H9 (cell line): ENCODE measurements at regions not wholly inside any gene's neighbourhood (a gene's known extent, or its start where the extent isn't known, plus 50 kb on each side); places are given as distances from the start of the nearest gene placed in this dataset.

Experiments
- DNase-seq: peaks from one replicate; pipeline ENCODE4 v3.0.0-alpha.2; 2017
- H2AFZ ChIP-seq: one replicate; pipeline ENCODE4 v1.6.1; 2013; ENCODE audit warnings: mild to moderate bottlenecking, low read length, control low read depth, moderate library complexity
- H2AK5ac ChIP-seq: 2 replicates; pipeline ENCODE4 v1.6.1; 2013; ENCODE audit warnings: low read length, control low read depth, mixed read lengths; ENCODE audit not compliant: insufficient read length
- H2BK120ac ChIP-seq: one replicate; pipeline ENCODE4 v1.6.1; 2013; ENCODE audit warnings: low read depth, mild to moderate bottlenecking, low read length, control low read depth, inconsistent platforms; ENCODE audit not compliant: poor library complexity, severe bottlenecking
- H2BK12ac ChIP-seq: 2 replicates; pipeline ENCODE4 v1.6.1; 2013; ENCODE audit warnings: low read length, control low read depth, mixed read lengths, low read depth; ENCODE audit not compliant: insufficient read length
- H2BK15ac ChIP-seq: 2 replicates; pipeline ENCODE4 v1.6.1; 2013; ENCODE audit warnings: low read depth, low read length, control low read depth
- H2BK20ac ChIP-seq: one replicate; pipeline ENCODE4 v1.6.1; 2013; ENCODE audit warnings: low read depth, mild to moderate bottlenecking, low read length, control low read depth, inconsistent platforms; ENCODE audit not compliant: poor library complexity, severe bottlenecking
- H2BK5ac ChIP-seq: 2 replicates; pipeline ENCODE4 v1.6.1; 2013; ENCODE audit warnings: low read length, control low read depth, mixed read lengths; ENCODE audit not compliant: insufficient read length
- H3K14ac ChIP-seq: 2 replicates; pipeline ENCODE4 v1.6.1; 2013; ENCODE audit warnings: low read length, control low read depth; ENCODE audit not compliant: insufficient read depth
- H3K18ac ChIP-seq: 2 replicates; pipeline ENCODE4 v1.6.1; 2013; ENCODE audit warnings: low read depth, mild to moderate bottlenecking, mixed read lengths, low read length, control low read depth; ENCODE audit not compliant: insufficient read length
- H3K23ac ChIP-seq: 2 replicates; pipeline ENCODE4 v1.6.1; 2013; ENCODE audit warnings: low read length, control low read depth, mixed read lengths, low read depth; ENCODE audit not compliant: insufficient read length
- H3K23me2 ChIP-seq: 2 replicates; pipeline ENCODE4 v1.6.1; 2013; ENCODE audit warnings: low read depth, mild to moderate bottlenecking, mixed read lengths, low read length, control low read depth; ENCODE audit not compliant: insufficient read length, poor library complexity, severe bottlenecking
- H3K27ac ChIP-seq: 2 replicates; pipeline ENCODE4 v1.5.1; 2013; ENCODE audit warnings: low read length, control low read depth, mixed read lengths, low read depth; ENCODE audit not compliant: insufficient read length
- H3K27me3 ChIP-seq: 2 replicates; pipeline ENCODE4 v1.6.1; 2013; ENCODE audit warnings: low read length, control low read depth, inconsistent platforms; ENCODE audit not compliant: insufficient read depth
- H3K4ac ChIP-seq: 2 replicates; pipeline ENCODE4 v1.6.1; 2013; ENCODE audit warnings: low read depth, mild to moderate bottlenecking, control low read depth, inconsistent platforms, low read length, moderate library complexity
- H3K4me1 ChIP-seq: 2 replicates; pipeline ENCODE4 v1.6.1; 2013; ENCODE audit warnings: low read length, control low read depth, inconsistent platforms; ENCODE audit not compliant: insufficient read depth
- H3K4me2 ChIP-seq: 2 replicates; pipeline ENCODE4 v1.6.1; 2013; ENCODE audit warnings: low read length, control low read depth, mixed read lengths; ENCODE audit not compliant: insufficient read length, insufficient read depth
- H3K56ac ChIP-seq: 2 replicates; pipeline ENCODE4 v1.6.1; 2013; ENCODE audit warnings: low read depth, mild to moderate bottlenecking, mixed read lengths, low read length, control low read depth; ENCODE audit not compliant: insufficient read length
- H3K79me1 ChIP-seq: 2 replicates; pipeline ENCODE4 v1.6.1; 2013; ENCODE audit warnings: low read depth, mild to moderate bottlenecking, moderate library complexity, low read length, control low read depth, inconsistent platforms; ENCODE audit not compliant: insufficient read depth, poor library complexity, severe bottlenecking
- H3K79me2 ChIP-seq: 2 replicates; pipeline ENCODE4 v1.6.1; 2013; ENCODE audit warnings: low read length, control low read depth, inconsistent platforms; ENCODE audit not compliant: insufficient read depth
- H3K9ac ChIP-seq: 2 replicates; pipeline ENCODE4 v1.6.1; 2013; ENCODE audit warnings: low read length, control low read depth, mixed read lengths; ENCODE audit not compliant: insufficient read length; ENCODE audit errors: extremely low read depth
- H3K9me3 ChIP-seq: one replicate; pipeline ENCODE4 v1.6.1; 2013; ENCODE audit warnings: low read depth, low read length, inconsistent platforms; ENCODE audit not compliant: control insufficient read depth
- H3T11ph ChIP-seq: one replicate; pipeline ENCODE4 v1.6.1; 2013; ENCODE audit warnings: mild to moderate bottlenecking, low read length, control low read depth, inconsistent platforms
- H4K20me1 ChIP-seq: one replicate; pipeline ENCODE4 v1.6.1; 2013; ENCODE audit not compliant: control insufficient read depth, insufficient read length, insufficient read depth
- H4K5ac ChIP-seq: 2 replicates; pipeline ENCODE4 v1.6.1; 2013; ENCODE audit warnings: low read depth, mild to moderate bottlenecking, mixed read lengths, low read length, control low read depth; ENCODE audit not compliant: insufficient read length
- H4K8ac ChIP-seq: replicated peaks from 2 replicates; pipeline ENCODE4 v1.6.1; 2013; ENCODE audit warnings: low read length, control low read depth, mixed read lengths, low read depth; ENCODE audit not compliant: insufficient read length
- H4K91ac ChIP-seq: 2 replicates; pipeline ENCODE4 v1.6.1; 2013; ENCODE audit warnings: low read depth, mild to moderate bottlenecking, moderate library complexity, mixed read lengths, low read length, control low read depth; ENCODE audit not compliant: insufficient read length
- H3K27ac Mint-ChIP-seq, 3 experiments: 2 replicates in 2 of 3; 3 replicates in 1 of 3; pipeline ENCODE4 v1.8.0; 2020 to 2021; ENCODE audit warnings: mixed read lengths in 3 of 3, mild to moderate bottlenecking in 1 of 3, moderate library complexity in 1 of 3
- H3K27me3 Mint-ChIP-seq: 2 replicates; pipeline ENCODE4 v1.8.0; 2021; ENCODE audit warnings: low read depth, mild to moderate bottlenecking, moderate library complexity, mixed read lengths
- H3K36me3 Mint-ChIP-seq, 3 experiments: 2 replicates in 2 of 3; 3 replicates in 1 of 3; pipeline ENCODE4 v1.8.0; 2020 to 2021; ENCODE audit warnings: low read depth in 3 of 3, mixed read lengths in 3 of 3; ENCODE audit not compliant: insufficient read depth in 1 of 3
- H3K4me1 Mint-ChIP-seq, 2 experiments: 2 replicates each; pipeline ENCODE4 v1.8.0; 2020; ENCODE audit warnings: mixed read lengths in 2 of 2
- H3K4me3 Mint-ChIP-seq, 2 experiments: 2 replicates in 1 of 2; 3 replicates in 1 of 2; pipeline ENCODE4 v1.8.0; 2020 to 2021; ENCODE audit warnings: mild to moderate bottlenecking in 2 of 2, mixed read lengths in 2 of 2, moderate library complexity in 1 of 2
- H3K9me3 Mint-ChIP-seq, 2 experiments: 2 replicates in 1 of 2; 3 replicates in 1 of 2; pipeline ENCODE4 v1.8.0; 2020; ENCODE audit warnings: mild to moderate bottlenecking in 2 of 2, mixed read lengths in 2 of 2, moderate library complexity in 1 of 2
- TF ChIP-seq, protein P1 (sequence below): fragments of 200-600 bp; sonication (generic); conservative IDR thresholded peaks from 3 replicates; pipeline ENCODE4 v1.8.0; 2021; ENCODE audit warnings: antibody characterized with exemption, mild to moderate bottlenecking

- TF ChIP-seq, protein P1, sequence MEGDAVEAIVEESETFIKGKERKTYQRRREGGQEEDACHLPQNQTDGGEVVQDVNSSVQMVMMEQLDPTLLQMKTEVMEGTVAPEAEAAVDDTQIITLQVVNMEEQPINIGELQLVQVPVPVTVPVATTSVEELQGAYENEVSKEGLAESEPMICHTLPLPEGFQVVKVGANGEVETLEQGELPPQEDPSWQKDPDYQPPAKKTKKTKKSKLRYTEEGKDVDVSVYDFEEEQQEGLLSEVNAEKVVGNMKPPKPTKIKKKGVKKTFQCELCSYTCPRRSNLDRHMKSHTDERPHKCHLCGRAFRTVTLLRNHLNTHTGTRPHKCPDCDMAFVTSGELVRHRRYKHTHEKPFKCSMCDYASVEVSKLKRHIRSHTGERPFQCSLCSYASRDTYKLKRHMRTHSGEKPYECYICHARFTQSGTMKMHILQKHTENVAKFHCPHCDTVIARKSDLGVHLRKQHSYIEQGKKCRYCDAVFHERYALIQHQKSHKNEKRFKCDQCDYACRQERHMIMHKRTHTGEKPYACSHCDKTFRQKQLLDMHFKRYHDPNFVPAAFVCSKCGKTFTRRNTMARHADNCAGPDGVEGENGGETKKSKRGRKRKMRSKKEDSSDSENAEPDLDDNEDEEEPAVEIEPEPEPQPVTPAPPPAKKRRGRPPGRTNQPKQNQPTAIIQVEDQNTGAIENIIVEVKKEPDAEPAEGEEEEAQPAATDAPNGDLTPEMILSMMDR, result no peak
- H4K20me1 ChIP-seq, result no peaks in the 10 kb centered on the region
- H3K4me1 Mint-ChIP-seq, result peaks cover 0 to 5% of the 10 kb centered on the region in 2 experiments; a peak in 3 of 4 replicates
- H3K27ac Mint-ChIP-seq, result no peak overlapping the region
- H3K4me3 Mint-ChIP-seq, result no peak overlapping the region
- peaks cover 9 to 16% of the 10 kb centered on the region in 2 experiments; a peak in 4 of 5 replicates for H3K9me3 Mint-ChIP-seq
- H3K18ac ChIP-seq, result no peak overlapping the region
- H3K4ac ChIP-seq, result no peak overlapping the region
- H3K9me3 ChIP-seq, result no peaks in the 10 kb centered on the region
- H4K5ac ChIP-seq, result no peak overlapping the region
- no peak overlapping the region for H2BK20ac ChIP-seq
- H2BK5ac ChIP-seq, result no peak overlapping the region
- no peak overlapping the region for H2BK120ac ChIP-seq
- H2BK15ac ChIP-seq, result no peak overlapping the region
- no peak overlapping the region for H3K9ac ChIP-seq
- no peaks in the 10 kb centered on the region for H3K4me1 ChIP-seq
- no peaks in the 10 kb centered on the region for H3K23me2 ChIP-seq
- no peak overlapping the region for H2AK5ac ChIP-seq
- H3K79me1 ChIP-seq, result no peaks in the 10 kb centered on the region
- H3K36me3 Mint-ChIP-seq, result peaks cover 0 to 17% (median 5%) of the 10 kb centered on the region in 3 experiments; a peak in 4 of 7 replicates
- no peak overlapping the region for H4K8ac ChIP-seq
- H3K27ac ChIP-seq, result no peak overlapping the region
- H3T11ph ChIP-seq, result no peak overlapping the region
- no peak overlapping the region for H2AFZ ChIP-seq
- no peak for DNase-seq
- peaks cover 1% of the 10 kb centered on the region; the same call in 1 of the 2 replicates for H3K27me3 Mint-ChIP-seq
- no peak overlapping the region for H4K91ac ChIP-seq
- H3K56ac ChIP-seq, result no peak overlapping the region
- no peaks in the 10 kb centered on the region for H3K79me2 ChIP-seq
- H3K14ac ChIP-seq, result no peak overlapping the region
- no peak overlapping the region for H3K4me2 ChIP-seq
- H3K23ac ChIP-seq, result no peak overlapping the region
- H3K27me3 ChIP-seq, result no peaks in the 10 kb centered on the region; the same call in 1 of the 2 replicates
- no peak overlapping the region for H2BK12ac ChIP-seq
Measured at GRCh38 chr10:78886129-78886528, 182.6 kb upstream of the ZMIZ1 start.
